Activated CD4-positive, alpha-beta memory T cell treated with anti-CD3 and anti-CD28 coated beads for 36 hours (primary cell): ENCODE measurements at regions not wholly inside any gene's neighbourhood (a gene's known extent, or its start where the extent isn't known, plus 50 kb on each side); places are given as distances from the start of the nearest gene placed in this dataset.

Source experiments
- CTCF ChIA-PET: fragments of 350-600 bp; sonication (Branson Sonifier 250); formaldehyde crosslinking; loops from one replicate; lab custom pipeline; 2021; ENCODE audit warnings: antibody characterized with exemption, inconsistent platforms; lab: Charles Lee
- POLR2A ChIA-PET: fragments of 350-600 bp; sonication (Branson Sonifier 250); formaldehyde crosslinking; loops from one replicate; lab custom pipeline; 2021; ENCODE audit warnings: antibody characterized with exemption; lab: Charles Lee
- DNase-seq: peaks from one replicate; pipeline ENCODE4 v3.0.0-alpha.2; 2020
- H3K27ac Mint-ChIP-seq: one replicate; pipeline ENCODE4 v1.8.0; 2021; ENCODE audit warnings: mixed read lengths
- H3K27me3 Mint-ChIP-seq: one replicate; pipeline ENCODE4 v1.8.0; 2021; ENCODE audit warnings: mixed read lengths
- H3K36me3 Mint-ChIP-seq: one replicate; pipeline ENCODE4 v1.8.0; 2021; ENCODE audit warnings: mixed read lengths
- H3K4me1 Mint-ChIP-seq: one replicate; pipeline ENCODE4 v1.8.0; 2021; ENCODE audit warnings: low read depth, mixed read lengths
- H3K4me3 Mint-ChIP-seq: one replicate; pipeline ENCODE4 v1.8.0; 2021; ENCODE audit warnings: mild to moderate bottlenecking, mixed read lengths
- H3K9me3 Mint-ChIP-seq: one replicate; pipeline ENCODE4 v1.8.0; 2021; ENCODE audit warnings: mixed read lengths
- intact Hi-C: fragments of 100-400 bp; cut with micrococcal nuclease; formaldehyde crosslinking; loops from one replicate; pipeline ENCODE4 v1.15.1; 2023

- Mint-ChIP-seq H3K27me3 (peaks cover 38% of the 10 kb centered on the region), H3K4me3 (no peak overlapping the region), H3K4me1 (no peaks in the 10 kb centered on the region), H3K27ac (no peak overlapping the region), H3K36me3 (no peaks in the 10 kb centered on the region), H3K9me3 (no peaks in the 10 kb centered on the region)
- ChIA-PET POLR2A (no interaction called here), CTCF (no interaction called here)
- intact Hi-C loops: no loop called here
- DNase-seq: no peak
Measured at GRCh38 chr7:155360495-155361345, 63.0 kb downstream of the INSIG1 start.

- no peaks in the 10 kb centered on the region for H3K9me3 Mint-ChIP-seq
- H3K4me3 Mint-ChIP-seq: no peak overlapping the region
- intact Hi-C loops: no loop called here
- H3K4me1 Mint-ChIP-seq: no peaks in the 10 kb centered on the region
- no peaks in the 10 kb centered on the region for H3K36me3 Mint-ChIP-seq
- DNase-seq: no peak
- CTCF ChIA-PET: interaction anchor here (1.5 kb wide), 1 partner anchor 9 kb away, joined by 3 read pairs; no protein-coding TSS in a partner anchor
- POLR2A ChIA-PET: no interaction called here
- peaks cover 38% of the 10 kb centered on the region for H3K27me3 Mint-ChIP-seq
- no peak overlapping the region for H3K27ac Mint-ChIP-seq
Measured at GRCh38 chr7:155361346-155361680, 63.6 kb downstream of the INSIG1 start.

GRCh38 chr7:155361947-155362346 is 64.3 kb downstream of the INSIG1 start:
- Mint-ChIP-seq H3K27ac (no peak overlapping the region), H3K9me3 (no peaks in the 10 kb centered on the region), H3K4me1 (no peaks in the 10 kb centered on the region), H3K27me3 (peaks cover 38% of the 10 kb centered on the region), H3K4me3 (no peak overlapping the region), H3K36me3 (no peaks in the 10 kb centered on the region)
- intact Hi-C loops: no loop called here
- no peak for DNase-seq
- ChIA-PET CTCF (interaction anchor here (1.5 to 2.1 kb wide), 2 partner anchors 10 to 435 kb away, joined by 3 to 9 read pairs; no protein-coding TSS in a partner anchor), POLR2A (no interaction called here)

- ChIA-PET POLR2A (no interaction called here), CTCF (interaction anchor here (1.5 to 2.1 kb wide), 3 partner anchors 10 to 435 kb away, joined by 3 to 9 read pairs (median 4); no protein-coding TSS in a partner anchor)
- no peak overlapping the region for H3K27ac Mint-ChIP-seq
- H3K27me3 Mint-ChIP-seq: peaks cover 32% of the 10 kb centered on the region
- H3K4me1 Mint-ChIP-seq: no peaks in the 10 kb centered on the region
- H3K36me3 Mint-ChIP-seq: no peaks in the 10 kb centered on the region
- no peak overlapping the region for H3K4me3 Mint-ChIP-seq
- no peak for DNase-seq
- H3K9me3 Mint-ChIP-seq: no peaks in the 10 kb centered on the region
- intact Hi-C loops: no loop called here
Measured at GRCh38 chr7:155362380-155363145, 64.9 kb downstream of the INSIG1 start.

- peaks cover 31% of the 10 kb centered on the region for H3K27me3 Mint-ChIP-seq
- intact Hi-C loops: no loop called here
- CTCF ChIA-PET: interaction anchor here (1.8 to 2.1 kb wide), 2 partner anchors 18 to 436 kb away, joined by 4 to 9 read pairs; no protein-coding TSS in a partner anchor
- no peak for DNase-seq
- POLR2A ChIA-PET: no interaction called here
- H3K4me1 Mint-ChIP-seq: no peaks in the 10 kb centered on the region
- no peaks in the 10 kb centered on the region for H3K9me3 Mint-ChIP-seq
- no peak overlapping the region for H3K4me3 Mint-ChIP-seq
- H3K27ac Mint-ChIP-seq: no peak overlapping the region
- H3K36me3 Mint-ChIP-seq: no peaks in the 10 kb centered on the region
Measured at GRCh38 chr7:155363146-155363539, 65.5 kb downstream of the INSIG1 start.

GRCh38 chr7:155363852-155364600 is 66.3 kb downstream of the INSIG1 start:
- CTCF ChIA-PET: interaction anchor here (1.8 to 2.1 kb wide), 2 partner anchors 19 to 437 kb away, joined by 4 to 9 read pairs; no protein-coding TSS in a partner anchor
- no peaks in the 10 kb centered on the region for H3K9me3 Mint-ChIP-seq
- intact Hi-C loops: no loop called here
- peaks cover 33% of the 10 kb centered on the region for H3K27me3 Mint-ChIP-seq
- no peak for DNase-seq
- H3K27ac Mint-ChIP-seq: no peak overlapping the region
- no peaks in the 10 kb centered on the region for H3K36me3 Mint-ChIP-seq
- H3K4me3 Mint-ChIP-seq: no peak overlapping the region
- POLR2A ChIA-PET: no interaction called here
- no peaks in the 10 kb centered on the region for H3K4me1 Mint-ChIP-seq

- intact Hi-C loops: no loop called here
- CTCF ChIA-PET: interaction anchor here (1.2 kb wide), 2 partner anchors 9 to 20 kb away, joined by 3 to 4 read pairs; no protein-coding TSS in a partner anchor
- POLR2A ChIA-PET: no interaction called here
- no peak overlapping the region for H3K27ac Mint-ChIP-seq
- no peak overlapping the region for H3K4me3 Mint-ChIP-seq
- H3K4me1 Mint-ChIP-seq: no peaks in the 10 kb centered on the region
- no peaks in the 10 kb centered on the region for H3K9me3 Mint-ChIP-seq
- no peak for DNase-seq
- peaks cover 36% of the 10 kb centered on the region for H3K27me3 Mint-ChIP-seq
- H3K36me3 Mint-ChIP-seq: no peaks in the 10 kb centered on the region
Measured at GRCh38 chr7:155365146-155365874, 67.6 kb downstream of the INSIG1 start.

- POLR2A ChIA-PET: no interaction called here
- peaks cover 13% of the 10 kb centered on the region for H3K4me1 Mint-ChIP-seq
- H3K27me3 Mint-ChIP-seq: peaks cover 43% of the 10 kb centered on the region
- DNase-seq: no peak
- CTCF ChIA-PET: no interaction called here
- no peaks in the 10 kb centered on the region for H3K36me3 Mint-ChIP-seq
- intact Hi-C loops: no loop called here
- no peak overlapping the region for H3K27ac Mint-ChIP-seq
- H3K9me3 Mint-ChIP-seq: no peaks in the 10 kb centered on the region
- H3K4me3 Mint-ChIP-seq: no peak overlapping the region
Measured at GRCh38 chr7:155368894-155369600, 71.4 kb downstream of the INSIG1 start.

- intact Hi-C loops: loop anchor here (10.0 kb wide), 1 partner anchor 1635 kb away; no protein-coding TSS in a partner anchor
- no peaks in the 10 kb centered on the region for H3K36me3 Mint-ChIP-seq
- peaks cover 18% of the 10 kb centered on the region for H3K4me1 Mint-ChIP-seq
- ChIA-PET POLR2A (no interaction called here), CTCF (interaction anchor here (0.6 to 0.7 kb wide), 2 partner anchors 25 to 442 kb away, joined by 3 read pairs; no protein-coding TSS in a partner anchor)
- no peak overlapping the region for H3K27ac Mint-ChIP-seq
- peaks cover 47% of the 10 kb centered on the region for H3K27me3 Mint-ChIP-seq
- no peak overlapping the region for H3K4me3 Mint-ChIP-seq
- H3K9me3 Mint-ChIP-seq: no peaks in the 10 kb centered on the region
- no peak for DNase-seq
Measured at GRCh38 chr7:155369766-155370165, 72.1 kb downstream of the INSIG1 start.

- no peak overlapping the region for H3K4me3 Mint-ChIP-seq
- no peaks in the 10 kb centered on the region for H3K36me3 Mint-ChIP-seq
- intact Hi-C loops: loop anchor here (10.0 kb wide), 1 partner anchor 1633 kb away; no protein-coding TSS in a partner anchor
- no peak overlapping the region for H3K27ac Mint-ChIP-seq
- POLR2A ChIA-PET: interaction anchor here (1.3 kb wide), 1 partner anchor 165 kb away, joined by 3 read pairs; no protein-coding TSS in a partner anchor
- peaks cover 61% of the 10 kb centered on the region for H3K27me3 Mint-ChIP-seq
- CTCF ChIA-PET: interaction anchor here (0.9 to 2.4 kb wide), 3 partner anchors 85 to 444 kb away, joined by 3 to 9 read pairs (median 7); no protein-coding TSS in a partner anchor
- DNase-seq: no peak
- H3K9me3 Mint-ChIP-seq: no peaks in the 10 kb centered on the region
- peaks cover 30% of the 10 kb centered on the region for H3K4me1 Mint-ChIP-seq
Measured at GRCh38 chr7:155371331-155371883, 73.7 kb downstream of the INSIG1 start.
